DND-41 (cell line): ENCODE measurements at regions not wholly inside any gene's neighbourhood (a gene's known extent, or its start where the extent isn't known, plus 50 kb on each side); places are given as distances from the start of the nearest gene placed in this dataset.

Experiments
- CTCF ChIP-seq: IDR thresholded peaks from 2 replicates; pipeline ENCODE4 v1.5.1; 2012; ENCODE audit warnings: borderline replicate concordance, low read length, moderate library complexity, mild to moderate bottlenecking; ENCODE audit not compliant: poor library complexity, severe bottlenecking; ENCODE audit errors: extremely low read depth
- EZH2 ChIP-seq: IDR thresholded peaks from 3 replicates; pipeline ENCODE4 v1.6.1; 2012; ENCODE audit warnings: borderline replicate concordance, low read depth, mild to moderate bottlenecking, moderate library complexity, low read length, inconsistent platforms; ENCODE audit not compliant: severe bottlenecking

- TF ChIP-seq CTCF = no peak
- no peak for TF ChIP-seq EZH2
Measured at GRCh38 chr11:32028201-32028600, 62.7 kb upstream of the RCN1 start.
